LNCAP (cell line): ENCODE measurements at regions not wholly inside any gene's neighbourhood (a gene's known extent, or its start where the extent isn't known, plus 50 kb on each side); places are given as distances from the start of the nearest gene placed in this dataset.

Source experiments
- CTCF ChIP-seq: fragments of 450-650 bp; IDR thresholded peaks from 2 replicates; pipeline ENCODE4 v1.5.1; 2017; ENCODE audit warnings: mild to moderate bottlenecking

- TF ChIP-seq CTCF: no peak
These were observed 185.1 kb downstream of the CLIC5 start for GRCh38 chr6:45830441-45831139.

GRCh38 chr6:45829873-45830272 lies 185.8 kb downstream of the CLIC5 start:
- TF ChIP-seq CTCF: no peak

- no peak for TF ChIP-seq CTCF
These were observed 187.6 kb downstream of the CLIC5 start for GRCh38 chr6:45827952-45828530.

GRCh38 chr6:45822873-45823272 lies 192.8 kb downstream of the CLIC5 start:
- no peak for TF ChIP-seq CTCF

GRCh38 chr6:45822246-45822812 lies 193.3 kb downstream of the CLIC5 start:
- no peak for TF ChIP-seq CTCF

- no peak for TF ChIP-seq CTCF
These were observed 197.0 kb downstream of the CLIC5 start for GRCh38 chr6:45818655-45819054.

GRCh38 chr6:45816674-45817297 lies 198.9 kb downstream of the CLIC5 start:
- no peak for TF ChIP-seq CTCF
